ENCODE measurements at regions not wholly inside any gene's neighbourhood (a gene's known extent, or its start where the extent isn't known, plus 50 kb on each side); places are given as distances from the start of the nearest gene placed in this dataset.

GRCh38 chr10:30775779-30776591, 146.4 kb upstream of the LYZL2 start:
- TF ChIP-seq, protein P1, sequence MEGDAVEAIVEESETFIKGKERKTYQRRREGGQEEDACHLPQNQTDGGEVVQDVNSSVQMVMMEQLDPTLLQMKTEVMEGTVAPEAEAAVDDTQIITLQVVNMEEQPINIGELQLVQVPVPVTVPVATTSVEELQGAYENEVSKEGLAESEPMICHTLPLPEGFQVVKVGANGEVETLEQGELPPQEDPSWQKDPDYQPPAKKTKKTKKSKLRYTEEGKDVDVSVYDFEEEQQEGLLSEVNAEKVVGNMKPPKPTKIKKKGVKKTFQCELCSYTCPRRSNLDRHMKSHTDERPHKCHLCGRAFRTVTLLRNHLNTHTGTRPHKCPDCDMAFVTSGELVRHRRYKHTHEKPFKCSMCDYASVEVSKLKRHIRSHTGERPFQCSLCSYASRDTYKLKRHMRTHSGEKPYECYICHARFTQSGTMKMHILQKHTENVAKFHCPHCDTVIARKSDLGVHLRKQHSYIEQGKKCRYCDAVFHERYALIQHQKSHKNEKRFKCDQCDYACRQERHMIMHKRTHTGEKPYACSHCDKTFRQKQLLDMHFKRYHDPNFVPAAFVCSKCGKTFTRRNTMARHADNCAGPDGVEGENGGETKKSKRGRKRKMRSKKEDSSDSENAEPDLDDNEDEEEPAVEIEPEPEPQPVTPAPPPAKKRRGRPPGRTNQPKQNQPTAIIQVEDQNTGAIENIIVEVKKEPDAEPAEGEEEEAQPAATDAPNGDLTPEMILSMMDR (IDR thresholded peaks at IDR 0.05), result no peak
- no peak for TF ChIP-seq POLR2A (IDR thresholded peaks at IDR 0.05)
